ENCODE measurements at regions not wholly inside any gene's neighbourhood (a gene's known extent, or its start where the extent isn't known, plus 50 kb on each side); places are given as distances from the start of the nearest gene placed in this dataset.

GRCh38 chr4:96193061-96193460 lies 353.2 kb downstream of the PDHA2 start (continued):
- TF ChIP-seq BCLAF1 (IDR thresholded peaks at IDR 0.05) (no peak), ZNF687 (IDR thresholded peaks at IDR 0.05) (no peak)

- Histone ChIP-seq H4K20me1 (ENCODE audit: control insufficient read depth, insufficient read depth) (no peaks in the 10 kb centered on the region), H3K9ac (ENCODE audit: control insufficient read depth, insufficient read depth, low read length) (no peak overlapping the region), H3K36me3 (ENCODE audit: control insufficient read depth in 2 of 2, insufficient read depth in 2 of 2, low read length in 1 of 2) (no peaks in the 10 kb centered on the region), H3K4me1 (ENCODE audit: control insufficient read depth, insufficient read depth, low read length) (no peaks in the 10 kb centered on the region), H3K4me3 (no peak overlapping the region), H3K9me3 (replicated peaks; ENCODE audit: control insufficient read depth, insufficient read depth, low read length) (no peaks in the 10 kb centered on the region), H2AFZ (ENCODE audit: control insufficient read depth, low read depth, low read length) (no peak overlapping the region), H3K79me2 (ENCODE audit: control insufficient read depth, insufficient read depth, low read length) (no peaks in the 10 kb centered on the region), H3K27me3 (replicated peaks in 1 of 2; ENCODE audit: control insufficient read depth in 2 of 2, insufficient read depth in 2 of 2, low read length in 1 of 2) (no peaks in the 10 kb centered on the region), H3K27ac (ENCODE audit: control insufficient read depth, insufficient read depth) (no peak overlapping the region), H3K4me2 (ENCODE audit: control insufficient read depth, insufficient read depth) (no peak overlapping the region)
- FAIRE-seq: no peak
- no TSS peak for BruUV-seq (replicated peaks)
- 19% methylated on average over 1 of the region's 1 CpG for WGBS (ENCODE audit: insufficient coverage, insufficient replicate concordance, low lambda C conversion rate, missing lambda C conversion rate)
- ChIA-PET POLR2A (no interaction called here), CTCF (interaction anchor here (0.6 kb wide), 1 partner anchor 252 kb away, joined by 3 read pairs; no protein-coding TSS in a partner anchor), RAD21 (ENCODE audit: unreplicated experiment) (no interaction called here), SMC1A (ENCODE audit: uncharacterized antibody, unreplicated experiment) (interaction anchor here (1.5 kb wide), 1 partner anchor 9 kb away, joined by 4 read pairs; no protein-coding TSS in a partner anchor)
- intact Hi-C loops (cut with micrococcal nuclease; ENCODE audit: unreplicated experiment) (no loop called here), in situ Hi-C loops (cut with MboI) (no loop called here)
- ATAC-seq: no peak
- DNase-seq (ENCODE audit: low read depth, low spot score): no peak
- TF ChIP-seq E4F1 (IDR thresholded peaks at IDR 0.05; ENCODE audit: borderline replicate concordance, partially characterized antibody) (no peak), BHLHE40 (IDR thresholded peaks at IDR 0.05; ENCODE audit: borderline replicate concordance in 1 of 2, low read depth in 2 of 2, low read length in 1 of 2) (no peak), JUND (IDR thresholded peaks at IDR 0.05; ENCODE audit: low read depth, low read length) (no peak), RAD21 (IDR thresholded peaks at IDR 0.05; ENCODE audit: insufficient read depth, low read depth, low read length) (no peak), EED (IDR thresholded peaks at IDR 0.05; ENCODE audit: low read depth) (no peak), SP1 (IDR thresholded peaks at IDR 0.05; ENCODE audit: low read depth, low read length) (no peak), SUPT20H (IDR thresholded peaks at IDR 0.05; ENCODE audit: borderline replicate concordance, control insufficient read depth, low read depth, low read length) (no peak), ASH2L (IDR thresholded peaks at IDR 0.05; ENCODE audit: borderline replicate concordance, low read depth) (no peak), NR2F1 (conservative IDR thresholded peaks at IDR 0.05) (no peak)
These were observed 355.1 kb downstream of the PDHA2 start for GRCh38 chr4:96194993-96195392.

Data from GM12878 (cell line).